ENCODE measurements at regions not wholly inside any gene's neighbourhood (a gene's known extent, or its start where the extent isn't known, plus 50 kb on each side); places are given as distances from the start of the nearest gene placed in this dataset.

DNA sequence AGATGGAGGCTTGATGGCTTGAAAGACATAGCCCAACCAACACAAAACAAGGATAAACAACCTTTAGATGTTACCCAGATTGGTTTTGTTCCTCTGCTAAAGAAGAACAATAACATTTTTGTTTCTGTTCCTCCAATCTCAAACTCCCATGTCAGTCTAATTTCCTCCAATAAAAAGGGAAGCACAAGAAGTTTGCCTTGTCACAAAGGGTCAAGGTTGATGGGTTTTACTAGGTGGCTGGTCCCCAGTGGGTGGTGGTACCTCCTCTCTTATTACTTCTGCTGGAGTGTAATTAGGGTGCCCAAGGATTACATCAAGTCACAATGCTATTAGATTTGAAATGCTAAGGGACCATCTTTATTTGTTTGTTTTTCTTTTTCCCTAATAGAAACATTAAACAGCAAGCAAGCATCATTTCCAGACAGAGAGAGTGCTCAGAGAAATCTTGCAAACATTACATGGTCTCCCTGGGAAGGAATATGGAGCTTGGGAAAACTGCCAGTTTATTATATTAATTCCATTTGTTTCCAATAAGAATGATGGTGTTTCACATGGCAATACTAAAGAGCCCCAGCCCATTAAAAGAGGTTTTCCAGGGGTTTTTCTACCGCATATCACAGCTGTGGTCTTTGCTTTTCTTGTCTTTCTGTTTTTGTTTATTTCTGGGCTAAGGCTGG lies 78.3 kb upstream of the AOAH start:
- DNase-seq: no peak

DNA sequence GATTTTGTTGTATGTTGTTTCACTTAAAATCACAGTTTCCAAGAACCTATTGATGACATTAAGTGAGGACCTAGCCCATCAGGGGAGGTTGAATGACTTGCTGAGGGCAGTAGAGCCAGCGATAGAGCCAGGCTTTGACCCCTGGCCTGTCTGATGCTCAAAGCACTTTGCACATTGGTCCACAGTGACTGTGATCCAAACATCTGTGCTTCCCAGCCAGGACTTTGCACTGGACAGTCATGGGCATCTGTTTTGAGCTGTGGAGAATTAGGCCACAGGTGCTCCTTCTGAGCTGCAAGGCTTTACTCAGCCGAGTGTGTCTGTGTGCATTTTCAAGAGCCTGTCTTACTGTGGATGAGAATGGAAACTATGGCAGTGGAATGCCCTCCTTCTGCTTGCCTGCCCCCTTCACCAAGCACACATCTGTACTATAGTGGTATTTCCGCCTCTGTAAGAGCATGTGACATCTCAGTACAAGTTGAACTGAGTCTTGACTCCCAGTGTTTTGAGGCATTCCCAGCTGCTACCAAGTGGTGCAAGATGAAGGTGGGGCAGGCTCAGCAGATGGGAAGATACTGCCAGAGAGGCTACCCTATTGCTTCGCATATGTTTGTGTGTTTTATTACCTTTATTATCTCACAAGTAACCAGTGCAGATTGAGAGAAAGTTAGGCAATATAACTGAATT lies 72.7 kb upstream of the AOAH start:
- no peak for DNase-seq

DNA sequence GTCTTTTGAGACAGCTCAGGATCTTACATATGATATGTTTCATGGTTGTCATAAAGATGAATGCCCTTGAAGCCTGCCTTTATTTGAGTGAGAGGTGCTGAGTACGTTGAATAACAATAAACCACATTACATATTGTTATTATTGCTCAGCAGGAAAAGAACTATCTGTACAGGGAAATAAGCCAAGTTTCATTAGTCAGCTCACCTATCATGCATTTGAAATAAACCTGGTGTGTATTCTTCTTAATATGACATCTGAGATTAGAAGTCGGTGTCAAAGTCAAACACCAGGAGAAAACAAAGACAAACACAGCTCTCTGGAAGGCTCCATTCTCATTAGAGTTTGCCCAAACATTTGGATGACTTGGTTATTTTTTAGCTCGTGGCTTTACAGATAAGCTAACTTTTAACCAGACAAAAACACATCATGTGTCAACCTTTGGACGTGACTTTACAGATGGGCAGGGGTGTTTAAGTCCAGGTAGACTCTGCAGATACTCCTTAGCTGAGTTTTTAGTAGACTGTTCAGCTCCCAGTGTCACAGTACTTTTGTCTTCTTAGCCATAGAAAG lies 71.2 kb upstream of the AOAH start:
- no peak for DNase-seq

DNA sequence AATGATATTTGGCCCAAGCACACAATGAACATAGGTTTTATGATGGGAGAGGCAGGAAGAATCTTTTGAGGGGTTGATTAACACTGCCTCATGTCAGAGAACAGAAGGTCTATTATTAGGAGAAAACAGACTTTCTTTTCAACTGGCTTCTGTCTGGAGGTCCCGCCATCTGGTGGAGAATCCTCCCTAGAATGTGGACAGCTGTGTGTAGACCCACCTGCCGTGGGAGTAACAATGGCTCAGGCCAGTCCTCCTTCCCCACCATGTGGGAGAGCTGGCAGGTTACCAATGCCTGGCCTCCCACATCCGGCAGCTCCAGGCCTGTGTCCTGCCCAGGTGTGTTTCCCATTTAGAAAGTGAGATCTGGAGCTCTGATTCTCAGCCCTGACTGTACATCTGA lies 70.4 kb upstream of the AOAH start:
- DNase-seq: no peak

DNA sequence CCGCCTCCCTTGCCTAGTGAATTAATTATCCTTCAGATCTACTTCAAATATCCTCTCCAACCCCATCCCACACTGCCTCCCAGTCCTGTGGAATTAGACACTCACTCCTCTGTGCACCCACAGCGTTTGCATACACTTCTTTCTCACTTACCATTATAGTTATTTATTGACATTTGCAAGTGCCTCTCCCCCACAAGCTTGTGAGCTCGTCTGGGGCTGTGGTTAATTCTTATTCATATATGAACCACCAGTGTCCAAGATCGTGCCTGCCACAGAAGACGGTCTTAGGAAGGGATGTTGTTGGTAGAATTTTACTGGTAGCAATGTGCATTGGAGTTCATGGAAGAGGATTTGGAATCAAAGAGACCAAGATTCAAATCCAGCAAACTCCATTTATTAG lies 68.1 kb upstream of the AOAH start:
- DNase-seq: no peak

DNA sequence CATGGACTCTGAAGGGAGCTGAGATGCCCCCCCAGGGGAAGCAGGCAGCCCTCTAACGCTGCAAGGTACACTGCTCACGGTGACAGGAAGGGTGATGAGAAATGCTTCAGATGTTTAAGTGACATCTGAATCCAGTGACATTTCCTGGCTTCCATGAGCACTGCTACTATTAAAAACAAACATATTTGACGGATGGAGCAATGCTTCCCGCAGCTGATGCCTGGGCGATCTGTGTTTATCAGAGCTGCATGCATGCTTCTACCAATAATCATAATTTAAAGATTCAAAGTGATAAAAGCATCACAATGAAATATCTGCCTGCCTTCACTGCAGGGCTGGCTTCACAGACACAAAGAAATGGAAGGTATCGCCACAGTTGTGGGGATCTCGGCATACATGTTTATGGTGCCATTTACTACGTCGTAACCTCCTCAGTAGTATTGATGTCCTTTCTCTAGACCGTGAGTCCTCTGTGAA lies 66.1 kb upstream of the AOAH start:
- no peak for DNase-seq

DNA sequence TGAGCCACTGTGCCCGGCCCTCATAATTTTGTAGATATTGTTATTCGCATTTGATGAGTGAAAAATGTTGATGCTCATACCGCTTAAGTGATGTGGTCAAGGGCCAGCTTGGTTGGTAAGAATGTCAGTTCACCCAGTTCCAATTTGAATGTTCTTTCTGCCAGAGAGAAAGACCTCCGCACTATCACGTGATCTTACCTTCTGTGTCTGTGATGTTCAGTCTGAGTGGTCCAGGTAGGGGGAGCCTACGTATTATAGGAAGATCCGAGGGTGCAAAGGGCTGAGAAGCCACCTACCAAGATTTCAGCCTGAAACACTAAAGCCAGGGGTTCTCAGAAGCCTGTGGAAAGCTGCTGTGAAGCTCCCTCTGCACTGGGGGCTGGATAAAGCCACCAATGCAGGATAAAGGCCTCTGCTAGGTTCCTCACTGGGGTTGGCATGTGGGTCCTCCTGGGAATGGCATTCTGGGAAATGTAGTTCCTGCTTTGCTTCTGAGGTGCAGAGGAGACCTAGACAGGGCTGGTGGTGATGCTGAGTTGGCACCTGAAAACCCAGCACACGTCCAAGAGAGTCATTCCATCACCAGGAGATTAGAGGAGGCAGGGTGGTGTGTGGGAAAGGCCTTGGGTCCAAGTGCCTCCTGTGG lies 64.7 kb upstream of the AOAH start:
- DNase-seq: no peak

- no peak for DNase-seq
Measured at GRCh38 chr7:36787933-36788378, 63.7 kb upstream of the AOAH start.

- peak in 1 of 4 experiments; percentile 3 for DNase-seq
Measured at GRCh38 chr7:36784991-36785940, 61.0 kb upstream of the AOAH start.

- no peak for DNase-seq
Measured at GRCh38 chr7:36781011-36781738, 56.9 kb upstream of the AOAH start.

GRCh38 chr7:36777855-36778254 lies 53.6 kb upstream of the AOAH start:
- DNase-seq: no peak

GRCh38 chr7:36777062-36777461 lies 52.8 kb upstream of the AOAH start:
- DNase-seq: no peak

DNA sequence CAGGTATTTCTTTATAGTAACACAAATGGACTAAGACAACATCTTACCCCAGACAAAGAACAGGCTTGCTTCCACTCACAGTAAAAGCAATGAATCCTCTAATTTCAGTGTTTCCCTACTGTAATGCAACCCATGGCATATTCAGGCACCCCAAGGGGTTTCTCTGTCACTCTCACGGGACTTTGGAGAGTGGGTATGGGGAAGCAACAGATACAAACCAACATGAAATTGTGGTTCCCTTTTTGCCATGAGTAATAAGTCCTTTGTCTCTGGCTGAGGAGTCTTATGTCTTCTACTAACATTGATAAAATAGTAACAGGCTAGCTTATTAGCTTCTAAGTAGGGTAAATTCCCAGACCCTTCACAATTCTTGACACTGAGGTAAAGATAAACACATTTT lies 51.4 kb upstream of the AOAH start:
- DNase-seq: no peak

- no peak for DNase-seq
Measured at GRCh38 chr7:36775061-36775620, 50.8 kb upstream of the AOAH start.

Data from activated CD4-positive, CD25-positive, alpha-beta regulatory T cell (primary cell).